HG03280 (cell line): ENCODE measurements at regions not wholly inside any gene's neighbourhood (a gene's known extent, or its start where the extent isn't known, plus 50 kb on each side); places are given as distances from the start of the nearest gene placed in this dataset.

Experiments used
- ATAC-seq: cut with Tn5 transposase; IDR thresholded peaks from one replicate; pipeline ENCODE4 v1.9.1; 2021; ENCODE audit warnings: mild to moderate bottlenecking, moderate library complexity; ENCODE audit not compliant: unreplicated experiment

DNA sequence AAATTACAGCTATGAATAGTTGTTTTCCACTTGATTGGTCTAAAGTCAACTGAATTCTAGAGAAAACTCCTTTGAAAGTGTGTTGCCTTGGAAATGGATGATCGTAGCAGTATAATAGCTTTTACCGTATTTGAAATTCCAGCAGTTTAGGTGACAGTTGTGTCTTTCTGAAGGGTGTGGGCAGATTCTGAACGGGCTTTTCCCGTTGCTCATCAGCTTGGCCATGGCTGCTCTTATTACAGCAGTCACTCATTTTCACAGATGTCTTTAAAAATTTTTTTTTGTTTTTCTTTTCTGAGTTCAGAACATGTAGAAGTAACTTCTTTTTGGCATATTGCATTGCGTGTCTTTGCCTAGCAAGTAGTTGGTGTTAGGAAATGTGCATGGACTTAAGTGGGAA is 69.6 kb upstream of the SLC4A4 start:
- ATAC-seq: no peak

- ATAC-seq: no peak
Observed at GRCh38 chr4:71270901-71271300, 67.9 kb upstream of the SLC4A4 start.

- ATAC-seq: no peak
Observed at GRCh38 chr4:71272976-71273375, 65.8 kb upstream of the SLC4A4 start.

DNA sequence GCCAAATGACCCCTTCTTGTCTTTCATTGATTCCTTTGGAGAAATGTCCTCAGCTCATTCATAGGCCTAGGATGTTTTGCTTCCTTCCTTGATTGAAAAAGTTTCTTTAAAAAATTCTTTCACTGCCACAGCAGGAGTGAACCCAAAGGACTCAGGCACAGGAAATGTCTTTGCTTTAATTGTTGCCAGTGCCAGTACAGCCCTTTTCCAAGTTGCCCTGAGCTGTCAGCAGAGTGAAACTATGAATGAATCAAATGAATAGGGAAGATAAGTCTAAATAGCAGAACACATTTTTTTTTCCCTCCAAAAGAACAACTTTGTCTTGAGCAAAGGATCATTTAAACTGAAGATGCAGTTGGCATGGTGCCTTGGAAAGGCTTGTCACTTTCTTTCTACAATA is 63.8 kb upstream of the SLC4A4 start:
- no peak for ATAC-seq

DNA sequence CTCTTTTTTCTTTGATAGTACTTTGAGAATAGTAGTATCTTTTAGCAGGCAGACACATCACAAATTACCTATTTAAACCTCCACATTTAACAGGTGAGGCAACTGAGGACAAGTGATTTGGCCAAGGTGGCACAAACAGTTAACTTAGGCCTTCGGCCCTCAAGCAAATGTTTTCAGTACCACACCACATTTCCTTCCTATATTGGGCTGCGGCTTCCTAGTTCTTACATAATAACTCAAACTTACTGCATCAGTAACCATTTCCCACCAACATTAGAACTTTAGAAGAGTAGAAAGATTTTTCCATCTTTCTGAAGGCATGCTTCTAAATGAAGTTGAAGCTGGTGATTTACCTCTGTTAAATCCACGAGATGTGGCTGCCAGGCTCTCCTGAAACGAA is 63.2 kb upstream of the SLC4A4 start:
- ATAC-seq: no peak

- no peak for ATAC-seq
Observed at GRCh38 chr4:71277353-71277752, 61.5 kb upstream of the SLC4A4 start.

GRCh38 chr4:71283642-71284257 is 55.1 kb upstream of the SLC4A4 start:
- ATAC-seq: no peak

GRCh38 chr4:71287305-71287704 is 51.5 kb upstream of the SLC4A4 start:
- ATAC-seq: no peak

DNA sequence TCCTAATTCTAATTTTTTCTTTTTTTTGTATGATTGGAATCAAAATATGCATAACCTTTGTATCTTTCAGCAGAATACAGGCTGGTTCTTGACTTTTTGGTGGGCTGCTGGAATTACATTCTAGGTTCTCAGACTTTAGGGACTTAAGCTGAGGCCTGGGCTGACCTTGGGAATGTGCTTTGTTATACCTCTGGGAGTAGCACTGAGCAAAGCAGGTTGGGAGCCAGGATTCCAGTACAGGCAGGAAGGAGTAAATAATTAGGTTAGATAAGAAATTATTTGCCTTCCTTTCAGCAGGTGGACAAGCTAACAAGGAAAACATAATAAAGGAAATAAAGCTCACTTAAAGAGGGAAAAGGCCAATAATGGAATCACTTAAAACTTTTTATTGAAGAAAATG is 49.9 kb upstream of the SLC4A4 start:
- ATAC-seq: no peak
